ENCODE measurements at regions not wholly inside any gene's neighbourhood (a gene's known extent, or its start where the extent isn't known, plus 50 kb on each side); places are given as distances from the start of the nearest gene placed in this dataset.
"Not testable (repeated sequence)": the region's sequence is repeated elsewhere in the genome, so short reads cannot be mapped to it uniquely, and the experiment has no call there.

DNA sequence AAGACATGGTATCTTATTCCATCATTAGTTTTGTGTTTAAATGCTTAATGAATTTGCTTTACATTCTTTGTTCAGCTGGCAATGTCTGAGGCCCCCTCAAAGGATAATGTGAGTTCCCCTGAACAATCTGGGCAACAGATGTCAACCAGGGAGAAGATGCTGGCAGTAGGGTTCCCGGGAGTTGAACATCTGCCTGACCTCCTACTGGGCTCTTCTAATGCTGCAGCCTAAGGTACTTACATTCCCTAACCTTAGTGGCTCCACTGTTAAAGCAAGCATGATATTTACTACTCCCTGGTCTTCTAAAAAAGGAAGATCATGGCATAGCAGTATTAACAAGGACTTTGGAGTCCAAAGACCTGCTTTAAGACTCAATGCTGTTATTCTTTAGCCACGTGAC, 574.9 kb upstream of the NR5A2 start:
- DNase-seq (no peak), ATAC-seq (no peak)
- Mint-ChIP-seq H3K36me3 (ENCODE audit: insufficient read depth) (no peaks in the 10 kb centered on the region), H3K4me3 (no peak overlapping the region), H3K9me3 (no peaks in the 10 kb centered on the region), H3K27me3 (ENCODE audit: low read depth) (peaks cover 6% of the 10 kb centered on the region), H3K4me1 (ENCODE audit: low read depth) (no peaks in the 10 kb centered on the region)

DNA sequence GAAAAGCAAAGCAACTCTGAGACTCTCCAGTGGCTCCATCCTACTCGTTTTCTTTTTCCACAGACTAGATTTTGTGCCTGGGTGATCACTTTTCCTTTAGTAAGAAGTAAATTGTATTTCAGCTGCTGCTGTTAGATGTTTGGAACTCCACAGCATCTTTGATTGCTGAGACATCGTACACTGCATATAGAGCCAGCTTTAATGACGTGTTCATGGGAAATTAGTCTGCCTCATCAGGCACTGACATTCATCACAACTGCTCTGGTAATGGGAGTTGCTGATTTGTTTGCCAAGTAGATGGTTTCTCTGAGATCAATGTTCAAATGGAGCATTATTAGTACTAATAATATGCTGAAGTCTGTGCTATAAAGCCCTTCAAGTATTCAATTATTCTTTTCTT, 573.8 kb upstream of the NR5A2 start:
- DNase-seq (no peak), ATAC-seq (no peak)
- H3K27me3 Mint-ChIP-seq (ENCODE audit: low read depth), result peaks cover 1% of the 10 kb centered on the region
- no peaks in the 10 kb centered on the region for H3K9me3 Mint-ChIP-seq
- H3K4me1 Mint-ChIP-seq (ENCODE audit: low read depth), result no peaks in the 10 kb centered on the region
- no peak overlapping the region for H3K4me3 Mint-ChIP-seq
- no peaks in the 10 kb centered on the region for H3K36me3 Mint-ChIP-seq (ENCODE audit: insufficient read depth)

DNA sequence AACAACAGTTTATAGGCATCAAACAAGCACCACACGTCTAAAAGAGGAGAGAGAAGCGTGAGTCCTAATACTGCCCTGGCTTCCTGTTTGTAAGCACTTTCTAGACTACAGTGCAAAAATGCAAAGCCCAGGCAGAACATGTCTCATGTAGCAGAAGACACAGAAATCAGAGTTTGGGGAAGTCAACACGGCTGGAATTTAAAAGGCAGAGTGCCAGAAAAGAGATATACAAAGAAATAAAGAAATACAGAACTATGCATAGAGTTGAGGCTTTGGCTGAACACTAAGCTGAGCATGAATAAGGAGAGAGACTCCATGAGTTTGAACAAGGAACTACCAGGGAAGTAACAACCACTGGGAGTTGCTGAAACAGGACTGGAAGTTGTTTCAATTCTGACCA, 566.6 kb upstream of the NR5A2 start:
- peaks cover 2% of the 10 kb centered on the region for H3K36me3 Mint-ChIP-seq (ENCODE audit: insufficient read depth)
- H3K4me1 Mint-ChIP-seq (ENCODE audit: low read depth), result no peaks in the 10 kb centered on the region
- no peak overlapping the region for H3K4me3 Mint-ChIP-seq
- no peaks in the 10 kb centered on the region for H3K27me3 Mint-ChIP-seq (ENCODE audit: low read depth)
- DNase-seq (no peak), ATAC-seq (no peak)
- H3K9me3 Mint-ChIP-seq, result peaks cover 13% of the 10 kb centered on the region

DNA sequence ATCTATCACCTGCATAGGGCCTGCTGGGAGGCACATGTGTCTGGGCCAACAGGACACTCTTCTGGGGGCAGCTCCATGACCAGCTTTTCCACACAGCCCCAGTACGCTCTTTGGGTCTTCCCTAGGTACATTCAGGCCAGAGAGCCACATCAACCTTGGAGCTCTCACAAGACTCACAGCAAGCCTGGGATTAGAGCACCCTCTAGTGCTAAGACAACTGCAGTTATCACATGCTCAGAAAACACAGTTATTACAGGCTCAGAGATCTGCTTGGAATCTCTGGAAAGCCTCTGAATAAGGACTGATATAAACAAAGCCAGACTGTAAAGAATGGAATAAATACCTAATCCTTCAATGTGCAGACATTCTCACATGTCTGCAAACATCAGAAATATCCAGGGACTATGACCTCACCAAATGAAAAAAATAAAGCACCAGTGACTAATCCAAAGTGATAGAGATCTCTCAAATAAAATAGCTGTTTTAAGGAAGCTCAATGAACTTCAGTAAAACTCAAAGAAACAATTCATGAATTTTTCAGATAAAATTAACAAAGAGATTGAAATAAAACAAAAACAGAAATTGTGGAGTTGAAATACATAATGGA, 563.9 kb upstream of the NR5A2 start:
- ATAC-seq (peak in 1 of 2 donors; percentile 14), DNase-seq (no peak)
- no peak overlapping the region for H3K4me3 Mint-ChIP-seq
- H3K27me3 Mint-ChIP-seq (ENCODE audit: low read depth), result no peaks in the 10 kb centered on the region
- peaks cover 13% of the 10 kb centered on the region for H3K9me3 Mint-ChIP-seq
- peaks cover 2% of the 10 kb centered on the region for H3K36me3 Mint-ChIP-seq (ENCODE audit: insufficient read depth)
- H3K4me1 Mint-ChIP-seq (ENCODE audit: low read depth), result no peaks in the 10 kb centered on the region

DNA sequence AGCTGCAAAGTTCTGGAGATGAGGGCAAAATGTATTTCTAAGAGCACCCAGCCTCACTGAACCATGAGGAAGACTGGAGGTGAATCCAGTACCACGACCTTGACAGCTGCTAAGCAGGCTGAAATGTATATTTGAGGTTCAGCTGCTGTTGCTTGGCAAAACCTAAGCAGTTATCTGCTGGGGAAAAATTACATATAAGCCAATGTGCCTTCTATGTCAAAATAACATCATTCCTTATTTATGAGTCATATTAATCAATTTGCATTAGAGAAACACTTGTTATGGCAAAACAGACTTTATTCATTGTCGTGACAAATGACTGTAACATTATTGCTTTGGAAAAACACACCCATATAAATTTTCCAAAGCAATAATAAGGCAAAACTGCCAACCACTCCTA, 560.5 kb upstream of the NR5A2 start:
- H3K36me3 Mint-ChIP-seq (ENCODE audit: insufficient read depth), result peaks cover 2% of the 10 kb centered on the region
- H3K27me3 Mint-ChIP-seq (ENCODE audit: low read depth), result no peaks in the 10 kb centered on the region
- H3K4me1 Mint-ChIP-seq (ENCODE audit: low read depth), result no peaks in the 10 kb centered on the region
- ATAC-seq (no peak), DNase-seq (no peak)
- H3K4me3 Mint-ChIP-seq, result no peak overlapping the region
- H3K9me3 Mint-ChIP-seq, result peaks cover 13% of the 10 kb centered on the region

DNA sequence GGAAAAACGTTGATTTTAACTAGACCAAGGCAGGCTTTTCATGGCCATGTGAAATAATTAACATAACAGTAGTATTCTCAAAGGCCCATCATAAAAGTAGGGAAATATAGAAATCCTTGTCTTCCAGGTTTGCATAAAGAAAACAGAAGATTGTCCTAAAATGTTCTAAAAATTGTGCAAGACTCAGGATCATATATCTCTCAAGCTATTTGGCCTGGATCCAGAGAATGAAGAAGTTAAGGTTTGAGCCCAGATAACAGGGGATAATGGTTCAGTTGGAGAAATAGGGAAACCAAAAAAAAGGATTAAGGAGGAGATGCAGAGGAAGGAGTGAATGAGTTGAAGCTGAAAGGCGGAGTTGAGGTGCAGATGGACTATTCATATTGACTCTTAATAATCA, 555.5 kb upstream of the NR5A2 start:
- H3K4me1 Mint-ChIP-seq (ENCODE audit: low read depth), result no peaks in the 10 kb centered on the region
- H3K27me3 Mint-ChIP-seq (ENCODE audit: low read depth), result peaks cover 7% of the 10 kb centered on the region
- H3K36me3 Mint-ChIP-seq (ENCODE audit: insufficient read depth), result no peaks in the 10 kb centered on the region
- H3K9me3 Mint-ChIP-seq, result no peaks in the 10 kb centered on the region
- DNase-seq (no peak), ATAC-seq (no peak)
- no peak overlapping the region for H3K4me3 Mint-ChIP-seq

DNA sequence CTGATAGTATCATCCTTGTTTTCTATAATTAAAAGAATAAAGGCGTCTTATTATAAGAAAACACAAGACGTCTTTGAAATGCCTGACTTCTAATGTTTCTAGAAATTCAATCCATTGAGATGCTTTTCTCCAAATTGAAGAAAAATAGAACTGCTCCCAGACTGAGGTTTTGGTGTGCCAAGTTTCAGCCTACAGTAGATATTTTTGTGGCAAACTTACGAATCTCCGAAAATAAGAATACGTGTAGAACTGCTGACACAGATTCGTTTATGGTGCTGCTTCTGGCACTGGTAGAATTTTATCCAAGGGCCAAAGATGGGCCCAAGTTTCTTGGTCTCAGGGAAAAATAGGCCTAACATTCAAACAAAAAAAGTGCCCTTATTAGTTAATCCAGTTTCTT, 554.5 kb upstream of the NR5A2 start:
- no peaks in the 10 kb centered on the region for H3K4me1 Mint-ChIP-seq (ENCODE audit: low read depth)
- DNase-seq (no peak), ATAC-seq (no peak)
- H3K9me3 Mint-ChIP-seq, result no peaks in the 10 kb centered on the region
- no peak overlapping the region for H3K4me3 Mint-ChIP-seq
- no peaks in the 10 kb centered on the region for H3K36me3 Mint-ChIP-seq (ENCODE audit: insufficient read depth)
- peaks cover 7% of the 10 kb centered on the region for H3K27me3 Mint-ChIP-seq (ENCODE audit: low read depth)

DNA sequence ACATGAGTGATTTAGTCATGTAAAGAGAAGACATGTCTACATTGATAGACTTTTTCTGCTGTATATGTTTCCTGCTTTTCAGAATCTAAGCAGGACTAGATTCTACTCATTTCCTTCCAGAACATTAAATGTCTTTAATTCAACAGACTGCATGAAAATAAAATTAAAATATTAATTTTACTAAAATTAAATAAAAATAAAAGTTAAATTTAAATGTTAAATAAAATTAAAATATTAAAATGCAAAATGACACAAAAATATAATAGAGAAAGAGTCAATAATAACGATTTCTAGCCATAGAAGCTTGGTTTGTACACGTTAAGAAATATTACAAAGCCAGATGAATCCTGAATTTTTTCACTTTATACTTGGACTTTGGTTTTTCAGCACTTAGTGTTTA, 552.8 kb upstream of the NR5A2 start:
- Mint-ChIP-seq H3K9me3 (no peaks in the 10 kb centered on the region), H3K27me3 (ENCODE audit: low read depth) (peaks cover 7% of the 10 kb centered on the region), H3K4me1 (ENCODE audit: low read depth) (no peaks in the 10 kb centered on the region), H3K36me3 (ENCODE audit: insufficient read depth) (no peaks in the 10 kb centered on the region), H3K4me3 (no peak overlapping the region)
- DNase-seq (no peak), ATAC-seq (no peak)

DNA sequence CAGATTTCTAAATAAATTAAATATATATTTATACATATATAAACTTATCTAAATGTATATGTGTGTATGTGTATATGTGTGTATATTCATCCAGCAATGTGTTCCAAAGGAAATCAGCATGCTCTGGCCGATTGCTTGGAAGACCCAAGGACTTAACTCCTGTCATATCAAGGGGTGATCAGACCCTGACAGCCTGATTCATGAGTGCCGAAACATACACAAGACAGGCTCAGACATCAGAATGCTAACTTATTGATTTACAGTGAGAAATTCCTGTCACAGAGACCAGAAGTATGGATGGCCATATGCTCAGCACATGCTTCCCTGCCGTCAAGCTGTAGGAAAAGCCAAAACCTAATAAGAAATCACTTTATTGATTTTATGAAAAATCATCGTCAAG, 545.1 kb upstream of the NR5A2 start:
- DNase-seq, result no peak
- ATAC-seq, result no peak
- Mint-ChIP-seq H3K4me3 (no peak overlapping the region), H3K36me3 (ENCODE audit: insufficient read depth) (no peaks in the 10 kb centered on the region), H3K27me3 (ENCODE audit: low read depth) (peaks cover 2% of the 10 kb centered on the region), H3K4me1 (ENCODE audit: low read depth) (no peaks in the 10 kb centered on the region), H3K9me3 (no peaks in the 10 kb centered on the region)

DNA sequence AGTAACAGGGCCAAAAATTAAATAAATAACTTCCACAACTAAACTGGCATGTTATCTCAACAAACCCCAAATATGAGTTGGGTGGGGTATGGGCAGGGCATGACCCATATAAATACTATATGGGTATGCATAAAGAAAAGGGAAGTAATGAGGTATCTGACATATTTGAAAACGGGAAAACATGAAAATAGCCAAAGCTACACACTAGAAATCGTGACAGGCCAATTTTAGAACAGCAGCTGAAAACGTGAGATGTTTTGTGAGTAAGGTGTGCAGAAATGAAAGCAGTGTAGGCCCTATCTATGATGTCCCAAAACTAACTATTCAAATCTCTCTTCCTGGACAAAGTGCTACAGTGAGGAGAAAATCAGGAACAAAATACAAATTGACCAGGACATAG, 537.9 kb upstream of the NR5A2 start:
- Mint-ChIP-seq H3K27me3 (ENCODE audit: low read depth) (no peaks in the 10 kb centered on the region), H3K4me3 (no peak overlapping the region), H3K4me1 (ENCODE audit: low read depth) (no peaks in the 10 kb centered on the region), H3K9me3 (peaks cover 9% of the 10 kb centered on the region), H3K36me3 (ENCODE audit: insufficient read depth) (no peaks in the 10 kb centered on the region)
- DNase-seq, result no peak
- ATAC-seq, result no peak

DNA sequence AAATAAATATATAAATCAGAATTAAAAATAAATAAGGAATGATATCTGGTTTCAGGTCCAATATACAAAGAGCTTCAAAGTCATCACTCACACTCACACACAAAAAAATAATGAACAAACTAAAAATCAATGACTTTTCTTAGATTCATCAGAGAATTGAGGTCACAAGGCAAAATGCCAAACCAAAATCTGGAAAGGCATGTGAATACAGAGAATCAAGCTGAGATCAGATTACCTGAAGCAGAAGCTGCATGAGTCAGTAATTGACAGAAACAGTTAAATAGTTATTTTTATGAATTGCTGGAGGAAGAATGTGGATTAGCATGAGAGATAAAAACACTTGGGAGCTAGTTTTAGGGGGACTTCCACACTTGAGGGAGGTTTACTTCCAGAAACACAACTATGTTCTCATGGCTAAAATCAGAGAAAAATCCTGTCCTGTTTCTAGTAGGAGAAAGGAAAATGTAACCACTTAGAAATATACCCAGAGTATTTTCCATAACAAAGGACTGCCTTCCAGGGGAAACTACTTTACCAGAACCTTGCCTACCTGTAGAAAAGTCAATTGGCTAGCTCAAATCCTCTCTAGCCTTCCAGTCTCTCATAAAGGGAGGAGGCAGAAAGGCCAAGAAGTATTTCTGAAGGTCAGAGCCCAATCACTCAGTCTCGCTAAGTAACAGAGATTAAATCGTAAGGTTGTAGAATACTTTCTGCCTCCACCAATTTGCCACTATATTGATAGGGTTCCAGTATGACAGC, 536.6 kb upstream of the NR5A2 start:
- Mint-ChIP-seq H3K4me3 (no peak overlapping the region), H3K4me1 (ENCODE audit: low read depth) (no peaks in the 10 kb centered on the region), H3K27me3 (ENCODE audit: low read depth) (no peaks in the 10 kb centered on the region), H3K36me3 (ENCODE audit: insufficient read depth) (no peaks in the 10 kb centered on the region), H3K9me3 (peaks cover 16% of the 10 kb centered on the region)
- no peak for ATAC-seq
- DNase-seq, result no peak

DNA sequence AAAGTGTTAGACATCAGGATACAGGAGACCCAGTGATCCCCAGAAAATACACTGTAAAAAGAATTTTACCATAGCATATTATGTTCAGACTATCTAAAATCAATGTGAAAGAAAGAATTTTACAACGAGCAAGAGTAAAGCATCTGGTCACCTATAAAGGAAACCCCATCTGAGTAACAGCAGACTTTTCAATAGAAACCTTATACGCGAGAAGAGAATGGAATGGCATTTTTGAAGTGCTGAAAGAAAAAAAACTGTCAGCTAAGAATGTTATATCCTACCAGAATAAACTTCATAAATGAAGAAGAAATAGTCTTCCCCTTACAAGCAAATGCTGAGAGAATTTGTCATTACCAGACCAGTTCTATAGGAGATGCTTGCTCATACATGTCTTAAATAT, 532.1 kb upstream of the NR5A2 start:
- no peaks in the 10 kb centered on the region for H3K4me1 Mint-ChIP-seq (ENCODE audit: low read depth)
- no peak overlapping the region for H3K4me3 Mint-ChIP-seq
- H3K27me3 Mint-ChIP-seq (ENCODE audit: low read depth), result peaks cover 7% of the 10 kb centered on the region
- ATAC-seq (no peak), DNase-seq (no peak)
- peaks cover 21% of the 10 kb centered on the region for H3K9me3 Mint-ChIP-seq
- peaks cover 2% of the 10 kb centered on the region for H3K36me3 Mint-ChIP-seq (ENCODE audit: insufficient read depth)

DNA sequence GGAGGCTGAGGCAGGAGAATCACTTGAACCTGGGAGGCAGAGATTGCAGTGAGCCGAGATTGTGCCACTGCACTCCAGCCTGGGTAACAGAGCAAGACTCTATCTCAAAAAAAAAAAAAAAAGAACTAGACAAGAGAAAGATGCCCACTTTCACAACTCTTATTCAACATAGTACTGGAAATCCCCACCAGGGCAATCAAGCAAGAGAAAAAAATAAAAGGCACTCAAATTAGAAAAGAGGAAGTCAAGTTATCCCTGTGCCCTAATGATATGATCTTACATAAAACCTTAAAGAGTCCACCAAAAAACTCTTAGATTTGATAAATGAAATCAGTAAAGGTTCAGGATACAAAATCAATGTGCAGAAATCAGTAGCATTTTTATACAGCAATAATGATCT, 528.7 kb upstream of the NR5A2 start:
- H3K4me1 Mint-ChIP-seq (ENCODE audit: low read depth); DNase-seq; H3K36me3 Mint-ChIP-seq (ENCODE audit: insufficient read depth); ATAC-seq; H3K4me3 Mint-ChIP-seq; H3K27me3 Mint-ChIP-seq (ENCODE audit: low read depth): not testable (repeated sequence)
- peaks cover 15% of the 10 kb centered on the region for H3K9me3 Mint-ChIP-seq

DNA sequence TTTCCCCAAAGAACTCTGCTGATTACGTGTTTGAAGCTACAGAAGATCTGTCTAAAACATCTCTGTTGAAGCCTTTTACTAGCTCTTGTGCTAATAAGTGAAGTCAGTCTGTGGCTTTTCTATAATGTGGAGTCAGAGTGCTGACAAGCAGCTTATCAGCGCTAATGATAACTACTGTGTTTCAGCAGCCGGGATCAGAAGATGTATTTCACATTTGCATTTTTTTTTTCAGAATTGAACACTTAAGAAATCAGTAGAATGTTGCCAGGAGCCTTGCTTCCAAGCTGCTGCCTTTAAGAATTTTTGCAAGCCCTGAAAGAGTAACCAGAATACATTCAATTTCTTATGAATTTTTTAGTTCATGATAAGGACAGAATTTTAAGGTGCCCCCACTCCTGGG, 519.4 kb upstream of the NR5A2 start:
- no peaks in the 10 kb centered on the region for H3K36me3 Mint-ChIP-seq (ENCODE audit: insufficient read depth)
- peaks cover 13% of the 10 kb centered on the region for H3K27me3 Mint-ChIP-seq (ENCODE audit: low read depth)
- no peaks in the 10 kb centered on the region for H3K4me1 Mint-ChIP-seq (ENCODE audit: low read depth)
- DNase-seq, result no peak
- no peaks in the 10 kb centered on the region for H3K9me3 Mint-ChIP-seq
- ATAC-seq, result no peak
- H3K4me3 Mint-ChIP-seq, result no peak overlapping the region

DNA sequence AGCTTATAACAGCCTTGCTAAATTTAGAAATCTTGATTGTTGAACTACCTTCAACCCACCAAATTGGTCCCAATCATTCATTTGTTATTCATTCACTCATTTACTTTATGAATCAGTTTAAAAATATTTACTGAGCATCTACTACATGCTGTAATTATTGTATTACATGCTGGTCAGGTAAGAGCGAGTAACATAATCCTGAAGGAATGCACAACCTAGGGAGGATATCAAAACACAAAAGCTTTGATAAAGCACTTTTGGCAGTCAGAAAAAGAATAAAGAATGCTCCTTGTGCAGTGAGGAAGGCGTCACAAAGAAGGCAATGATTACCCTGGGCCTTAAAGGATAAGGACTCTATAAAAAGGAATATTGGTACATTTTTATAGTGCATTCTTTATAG, 518.9 kb upstream of the NR5A2 start:
- no peaks in the 10 kb centered on the region for H3K9me3 Mint-ChIP-seq
- H3K4me1 Mint-ChIP-seq (ENCODE audit: low read depth), result no peaks in the 10 kb centered on the region
- ATAC-seq (no peak), DNase-seq (no peak)
- H3K4me3 Mint-ChIP-seq, result no peak overlapping the region
- no peaks in the 10 kb centered on the region for H3K36me3 Mint-ChIP-seq (ENCODE audit: insufficient read depth)
- H3K27me3 Mint-ChIP-seq (ENCODE audit: low read depth), result peaks cover 13% of the 10 kb centered on the region
